IPS-15b (cell line): ENCODE measurements at regions not wholly inside any gene's neighbourhood (a gene's known extent, or its start where the extent isn't known, plus 50 kb on each side); places are given as distances from the start of the nearest gene placed in this dataset.
"Not testable (repeated sequence)": the region's sequence is repeated elsewhere in the genome, so short reads cannot be mapped to it uniquely, and the experiment has no call there.

Experiments used
- H3K27me3 ChIP-seq: one replicate; pipeline ENCODE4 v1.6.1; 2013; ENCODE audit warnings: low read length; ENCODE audit not compliant: control insufficient read depth, insufficient read depth
- H3K36me3 ChIP-seq: one replicate; pipeline ENCODE4 v1.6.1; 2013; ENCODE audit warnings: low read length; ENCODE audit not compliant: control insufficient read depth, insufficient read depth
- H3K4me1 ChIP-seq: one replicate; pipeline ENCODE4 v1.6.1; 2013; ENCODE audit warnings: mild to moderate bottlenecking, low read length; ENCODE audit not compliant: control insufficient read depth, insufficient read depth
- H3K4me3 ChIP-seq: one replicate; pipeline ENCODE4 v1.5.1; 2013; ENCODE audit warnings: low read depth, low read length
- H3K9ac ChIP-seq: one replicate; pipeline ENCODE4 v1.6.1; 2013; ENCODE audit warnings: low read depth, mild to moderate bottlenecking, low read length
- H3K9me3 ChIP-seq: one replicate; pipeline ENCODE4 v1.6.1; 2013; ENCODE audit warnings: mild to moderate bottlenecking, low read length; ENCODE audit not compliant: control insufficient read depth, insufficient read depth

GRCh38 chr4:24192018-24192641, 302.3 kb upstream of the PPARGC1A start:
- no peaks in the 10 kb centered on the region for H3K4me1 ChIP-seq
- no peak overlapping the region for H3K4me3 ChIP-seq
- H3K27me3 ChIP-seq = no peaks in the 10 kb centered on the region
- H3K9me3 ChIP-seq = no peaks in the 10 kb centered on the region
- no peaks in the 10 kb centered on the region for H3K36me3 ChIP-seq
- H3K9ac ChIP-seq = no peak overlapping the region

DNA sequence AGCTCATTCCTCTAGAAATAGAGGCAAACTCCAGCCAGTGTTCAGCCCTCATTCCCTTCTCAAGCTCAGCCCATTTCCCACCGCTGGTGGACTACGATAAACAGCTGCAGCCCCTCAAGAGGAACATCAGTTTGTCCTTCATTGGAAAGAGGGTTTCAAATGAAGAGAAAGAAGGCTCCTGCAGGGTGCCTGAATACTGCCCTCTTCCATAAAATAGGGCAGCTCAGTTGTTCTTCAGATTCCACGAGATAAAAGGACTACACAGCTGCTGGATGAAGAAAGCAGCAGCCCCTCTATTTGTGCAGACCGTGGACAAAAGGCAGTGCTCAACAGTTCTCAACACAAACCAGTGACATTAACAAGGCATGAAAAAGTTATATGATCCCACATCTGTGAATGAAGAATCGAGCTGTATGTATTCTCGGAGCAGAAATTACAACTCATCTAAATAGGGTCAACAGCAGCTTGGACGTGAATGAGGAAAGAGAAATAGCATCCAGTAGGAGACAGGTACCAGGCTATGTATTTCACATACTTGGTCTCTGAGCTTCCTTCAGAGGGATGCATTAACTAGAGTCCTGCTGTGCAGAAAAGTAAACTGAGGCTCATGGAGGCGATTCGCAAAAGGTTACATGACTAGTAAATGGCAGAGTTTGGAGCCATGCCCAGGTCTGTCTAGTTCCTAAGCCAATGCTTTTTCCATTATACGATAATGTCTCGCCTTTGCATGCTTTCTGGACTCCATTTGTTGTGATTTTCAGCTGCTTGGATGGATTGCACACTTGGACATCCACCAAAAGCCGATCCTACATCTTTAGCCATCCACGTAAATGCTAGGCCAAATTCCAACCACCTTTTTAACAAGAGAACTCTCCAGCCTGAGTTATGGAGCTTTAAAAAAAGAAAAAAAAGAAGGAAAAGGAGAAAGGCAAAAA, 301.2 kb upstream of the PPARGC1A start:
- Histone ChIP-seq H3K9me3 (no peaks in the 10 kb centered on the region), H3K4me3 (no peak overlapping the region), H3K9ac (no peak overlapping the region), H3K27me3 (no peaks in the 10 kb centered on the region), H3K4me1 (no peaks in the 10 kb centered on the region), H3K36me3 (no peaks in the 10 kb centered on the region)

- Histone ChIP-seq H3K36me3 (no peaks in the 10 kb centered on the region), H3K27me3 (no peaks in the 10 kb centered on the region), H3K9ac (no peak overlapping the region), H3K4me3 (no peak overlapping the region), H3K4me1 (no peaks in the 10 kb centered on the region), H3K9me3 (no peaks in the 10 kb centered on the region)
Measured at GRCh38 chr4:24188459-24188858, 298.6 kb upstream of the PPARGC1A start.

- no peaks in the 10 kb centered on the region for H3K4me1 ChIP-seq
- H3K9me3 ChIP-seq = no peaks in the 10 kb centered on the region
- no peaks in the 10 kb centered on the region for H3K36me3 ChIP-seq
- no peak overlapping the region for H3K9ac ChIP-seq
- no peaks in the 10 kb centered on the region for H3K27me3 ChIP-seq
- no peak overlapping the region for H3K4me3 ChIP-seq
Measured at GRCh38 chr4:24186466-24186865, 296.6 kb upstream of the PPARGC1A start.

- Histone ChIP-seq H3K27me3 (no peaks in the 10 kb centered on the region), H3K36me3 (no peaks in the 10 kb centered on the region), H3K4me1 (no peaks in the 10 kb centered on the region), H3K9ac (no peak overlapping the region), H3K4me3 (no peak overlapping the region), H3K9me3 (no peaks in the 10 kb centered on the region)
Measured at GRCh38 chr4:24181005-24181404, 291.2 kb upstream of the PPARGC1A start.

GRCh38 chr4:24180586-24180985, 290.7 kb upstream of the PPARGC1A start:
- Histone ChIP-seq H3K36me3 (no peaks in the 10 kb centered on the region), H3K27me3 (no peaks in the 10 kb centered on the region), H3K9ac (no peak overlapping the region), H3K4me3 (no peak overlapping the region), H3K4me1 (no peaks in the 10 kb centered on the region), H3K9me3 (no peaks in the 10 kb centered on the region)

DNA sequence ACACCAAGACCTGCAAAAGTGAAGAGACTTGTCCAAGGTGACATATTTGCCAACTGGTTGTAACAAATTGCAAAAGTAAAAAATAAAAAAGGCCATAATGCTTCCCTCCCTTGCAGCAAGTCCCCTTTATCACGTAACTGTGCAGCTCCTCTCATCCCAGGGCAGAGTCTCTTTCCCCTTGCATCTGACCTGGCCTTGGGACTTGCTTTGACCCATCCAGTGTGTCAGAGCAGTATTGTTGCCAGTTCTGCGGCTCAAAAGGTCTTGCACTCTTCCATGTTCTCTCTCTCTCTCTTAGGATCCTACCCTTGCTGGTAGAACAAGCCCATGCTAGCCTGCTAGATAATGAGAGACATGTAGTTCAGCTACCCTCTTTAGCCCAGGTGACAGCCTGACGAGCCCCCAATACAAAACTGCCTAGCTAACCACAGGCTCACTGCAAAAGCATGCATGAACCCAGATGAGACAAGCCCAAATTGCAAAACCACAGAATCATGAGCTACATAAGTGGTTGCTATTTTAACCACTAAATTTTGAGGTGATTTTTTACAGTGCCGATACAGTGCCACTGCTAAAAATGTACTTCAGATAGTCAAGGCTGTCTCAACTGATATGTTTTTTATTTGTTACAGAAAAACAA, 289.5 kb upstream of the PPARGC1A start:
- no peaks in the 10 kb centered on the region for H3K36me3 ChIP-seq
- no peaks in the 10 kb centered on the region for H3K9me3 ChIP-seq
- H3K27me3 ChIP-seq = no peaks in the 10 kb centered on the region
- no peak overlapping the region for H3K9ac ChIP-seq
- H3K4me1 ChIP-seq = no peaks in the 10 kb centered on the region
- no peak overlapping the region for H3K4me3 ChIP-seq

DNA sequence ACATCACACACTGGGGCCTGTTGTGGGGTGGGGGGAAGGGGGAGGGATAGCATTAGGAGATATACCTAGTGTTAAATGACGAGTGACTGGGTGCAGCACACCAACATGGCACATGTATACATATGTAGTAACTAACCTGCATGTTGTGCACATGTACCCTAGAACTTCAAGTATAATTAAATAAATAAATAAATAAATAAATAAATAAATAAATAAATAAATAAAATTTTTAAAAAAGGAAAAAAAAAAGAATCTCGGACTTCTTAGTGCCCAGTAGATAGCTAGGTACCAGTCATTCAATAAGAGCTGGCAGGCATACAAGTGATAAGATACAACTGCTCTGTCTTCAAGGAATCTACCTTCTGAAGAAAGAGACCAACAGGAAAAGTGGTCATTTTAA, 287.6 kb upstream of the PPARGC1A start:
- H3K27me3 ChIP-seq, H3K4me1 ChIP-seq, H3K4me3 ChIP-seq, H3K9ac ChIP-seq, H3K36me3 ChIP-seq, H3K9me3 ChIP-seq: not testable (repeated sequence)

- Histone ChIP-seq H3K9ac (no peak overlapping the region), H3K4me3 (no peak overlapping the region), H3K27me3 (no peaks in the 10 kb centered on the region), H3K4me1 (no peaks in the 10 kb centered on the region), H3K9me3 (no peaks in the 10 kb centered on the region), H3K36me3 (no peaks in the 10 kb centered on the region)
Measured at GRCh38 chr4:24175707-24176106, 285.9 kb upstream of the PPARGC1A start.

DNA sequence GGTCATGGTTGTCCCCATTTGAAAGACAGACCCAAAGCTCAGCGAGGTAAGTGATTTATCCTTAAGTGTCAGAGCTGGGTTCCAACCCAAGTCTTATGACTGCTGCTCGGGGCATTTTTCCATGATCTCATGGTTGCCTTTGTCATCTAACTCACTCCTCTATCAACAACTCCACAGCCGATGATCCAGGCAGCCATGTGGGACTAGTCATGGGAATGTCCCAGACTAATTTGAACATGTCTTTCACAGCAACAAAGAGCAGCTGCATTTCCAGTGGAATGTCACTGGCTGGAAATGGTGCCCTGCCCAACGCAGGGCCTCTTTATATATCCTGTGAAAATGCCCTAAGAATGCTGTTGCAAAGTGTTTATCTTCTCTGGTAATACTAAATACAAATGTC, 284.8 kb upstream of the PPARGC1A start:
- Histone ChIP-seq H3K4me3 (no peak overlapping the region), H3K27me3 (no peaks in the 10 kb centered on the region), H3K9ac (no peak overlapping the region), H3K9me3 (no peaks in the 10 kb centered on the region), H3K4me1 (peaks cover 3% of the 10 kb centered on the region), H3K36me3 (no peaks in the 10 kb centered on the region)

GRCh38 chr4:24172406-24172805, 282.6 kb upstream of the PPARGC1A start:
- Histone ChIP-seq H3K4me3 (no peak overlapping the region), H3K9ac (no peak overlapping the region), H3K4me1 (peaks cover 3% of the 10 kb centered on the region), H3K27me3 (no peaks in the 10 kb centered on the region), H3K9me3 (no peaks in the 10 kb centered on the region), H3K36me3 (no peaks in the 10 kb centered on the region)

DNA sequence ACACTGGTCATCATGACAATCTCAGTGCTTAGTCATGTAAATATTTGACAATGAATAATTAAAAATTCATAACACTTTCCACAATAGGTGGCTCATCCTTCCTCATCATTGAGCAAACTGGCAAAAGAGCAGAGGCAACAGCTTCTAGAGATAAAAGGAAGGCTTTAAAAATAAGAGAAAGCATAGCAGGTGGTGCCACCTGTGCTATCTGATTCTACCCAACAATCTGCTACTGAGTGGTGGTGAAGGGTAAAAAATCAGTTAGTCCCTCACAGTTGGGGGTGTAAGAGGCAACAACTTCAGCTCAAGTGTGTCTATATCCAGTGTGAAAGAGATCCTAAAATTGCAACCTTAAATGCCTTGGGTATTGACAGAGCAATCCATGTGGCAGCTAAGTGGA, 280.1 kb upstream of the PPARGC1A start:
- Histone ChIP-seq H3K36me3 (no peaks in the 10 kb centered on the region), H3K27me3 (no peaks in the 10 kb centered on the region), H3K4me3 (no peak overlapping the region), H3K9me3 (no peaks in the 10 kb centered on the region), H3K9ac (no peak overlapping the region), H3K4me1 (peaks cover 3% of the 10 kb centered on the region)
